Stimulated activated CD4-positive, alpha-beta T cell treated with anti-CD3 and anti-CD28 coated beads, Interleukin-1b, Interleukin-23, amount 100 ng/mL, for 1 hour (primary cell): ENCODE measurements at regions not wholly inside any gene's neighbourhood (a gene's known extent, or its start where the extent isn't known, plus 50 kb on each side); places are given as distances from the start of the nearest gene placed in this dataset.
A peak's percentile ranks its signal among the peaks of the same experiment; 100 is the strongest.
"Not testable (repeated sequence)": the region's sequence is repeated elsewhere in the genome, so short reads cannot be mapped to it uniquely, and the experiment has no call there.

ENCODE experiments used
- DNase-seq, 2 donors: peaks; one replicate each; pipeline ENCODE4 v3.0.0-alpha.2; 2020; ENCODE audit warnings: low read depth in 2 of 2

DNA sequence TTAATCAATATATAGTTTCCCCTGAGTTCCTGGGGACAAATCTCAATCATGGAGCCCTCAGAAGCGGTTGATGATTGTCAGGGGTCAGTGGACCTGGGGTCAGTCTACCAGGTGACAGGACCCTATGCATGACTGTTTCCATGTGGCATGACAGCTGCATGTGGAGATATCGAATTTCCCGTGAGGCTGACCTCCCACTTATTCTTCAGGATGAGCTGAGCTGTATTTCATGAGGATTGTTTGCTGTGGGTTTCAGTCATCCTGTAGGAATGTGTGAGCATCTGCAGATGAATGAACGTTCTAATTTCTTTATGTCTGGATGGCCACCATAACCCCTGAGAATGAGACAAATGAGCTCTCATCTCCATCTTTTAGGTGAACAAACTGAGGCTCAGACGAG lies 93.0 kb upstream of the HES1 start:
- DNase-seq, result no peak

DNA sequence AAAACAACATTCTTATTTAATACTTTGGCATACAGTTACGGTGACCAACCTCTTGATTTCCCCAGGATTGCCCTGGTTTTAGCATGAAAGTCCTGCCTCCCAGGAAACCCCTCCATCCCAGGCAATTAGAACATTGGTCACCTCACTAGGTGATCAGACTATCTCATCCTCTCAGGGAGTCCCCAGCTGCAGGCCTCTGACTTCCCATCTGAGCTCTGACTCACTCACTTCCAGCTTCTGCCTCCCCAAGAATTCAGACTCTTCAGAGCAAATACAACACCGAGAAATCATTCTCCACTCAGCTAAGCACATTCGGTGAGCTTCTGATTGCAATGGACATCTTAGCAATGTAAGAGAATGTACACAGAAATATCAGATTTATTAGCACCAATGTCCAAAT lies 92.4 kb upstream of the HES1 start:
- DNase-seq, result no peak

DNA sequence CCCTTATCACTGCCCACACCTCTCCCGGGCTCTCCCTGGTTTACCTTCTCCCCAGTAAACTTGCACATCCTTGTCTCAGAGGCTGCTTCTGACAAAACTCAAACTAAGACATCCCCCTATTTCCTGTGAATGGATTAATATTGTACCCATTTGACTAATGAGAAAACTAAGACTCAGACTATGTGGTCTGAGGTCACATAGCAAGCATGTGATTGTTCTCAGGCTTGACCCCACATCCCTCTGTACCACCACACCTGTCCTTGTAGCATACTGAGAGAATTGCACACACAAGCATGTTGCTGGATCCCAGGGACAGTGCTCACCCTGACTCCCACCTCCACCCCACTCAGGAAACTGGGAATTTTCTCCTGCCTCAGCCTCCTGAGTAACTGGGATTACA lies 90.7 kb upstream of the HES1 start:
- DNase-seq, result no peak

DNA sequence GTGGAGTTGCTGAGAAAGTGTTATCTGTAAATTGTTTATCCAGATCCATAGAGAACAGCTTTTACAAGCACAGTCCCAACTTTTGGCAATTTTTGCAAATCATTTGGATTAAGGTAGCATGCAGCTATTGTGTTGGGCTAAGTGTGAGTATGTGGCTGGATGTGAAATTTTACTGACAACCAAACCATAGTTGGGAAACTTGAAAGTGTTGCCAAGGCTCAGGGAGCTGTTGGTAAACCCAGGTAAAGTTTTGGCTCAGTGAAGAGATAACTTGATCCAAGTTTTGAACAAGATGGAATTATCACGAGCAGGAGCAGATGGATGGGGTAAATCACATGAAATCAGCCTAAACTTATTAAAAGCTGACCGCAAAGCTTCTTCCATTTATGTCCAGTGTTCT lies 90.0 kb upstream of the HES1 start:
- DNase-seq, result no peak

DNA sequence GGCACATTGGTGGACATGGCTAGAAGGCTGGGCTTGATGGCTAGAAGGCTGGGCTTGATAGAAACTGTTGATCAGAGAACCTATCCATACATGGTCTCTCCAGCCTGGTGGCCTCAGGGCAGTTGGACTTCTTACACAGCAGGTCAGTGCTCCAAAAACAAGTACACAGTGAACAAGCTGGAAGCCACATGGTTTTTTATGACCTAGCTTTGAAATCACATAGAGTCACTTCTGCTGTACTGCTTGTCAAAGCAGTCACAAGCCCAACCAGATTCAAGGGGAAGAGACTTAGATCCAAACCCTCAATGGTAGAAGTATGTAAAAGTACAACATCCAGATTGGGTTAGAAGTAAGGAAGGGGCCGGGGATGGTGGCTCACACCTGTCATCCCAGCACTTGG lies 89.4 kb upstream of the HES1 start:
- no peak for DNase-seq

DNA sequence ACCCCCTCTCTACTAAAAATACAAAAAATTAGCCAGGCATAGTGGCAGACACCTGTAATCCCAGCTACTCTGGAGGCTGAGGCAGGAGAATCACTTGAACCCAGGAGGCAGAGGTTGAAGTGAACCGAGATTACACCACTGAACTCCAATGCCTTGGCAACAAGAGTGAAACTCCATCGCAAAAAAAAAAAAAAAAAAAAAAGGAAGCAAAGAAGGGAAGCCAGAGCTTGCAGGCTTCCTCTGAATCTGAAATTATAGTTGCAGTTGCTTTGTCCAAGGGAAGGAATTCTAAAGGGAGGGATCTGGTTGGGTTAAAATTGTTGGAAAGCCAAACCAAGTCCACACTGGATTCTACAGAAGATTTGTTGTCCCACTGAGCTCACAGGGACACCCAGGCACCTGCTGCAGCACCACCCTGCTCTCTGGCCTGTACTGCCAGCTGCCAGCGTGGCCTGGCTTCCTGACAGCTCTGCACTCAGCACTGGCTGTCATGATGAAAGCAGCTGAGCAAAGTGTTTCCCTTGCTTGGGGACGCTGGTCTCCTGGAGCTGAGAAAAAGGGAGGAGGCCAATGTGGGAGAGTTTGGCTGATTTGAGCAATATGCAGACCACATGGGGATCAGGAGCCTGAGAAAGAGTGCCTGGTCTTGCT lies 88.8 kb upstream of the HES1 start:
- DNase-seq, result no peak

DNA sequence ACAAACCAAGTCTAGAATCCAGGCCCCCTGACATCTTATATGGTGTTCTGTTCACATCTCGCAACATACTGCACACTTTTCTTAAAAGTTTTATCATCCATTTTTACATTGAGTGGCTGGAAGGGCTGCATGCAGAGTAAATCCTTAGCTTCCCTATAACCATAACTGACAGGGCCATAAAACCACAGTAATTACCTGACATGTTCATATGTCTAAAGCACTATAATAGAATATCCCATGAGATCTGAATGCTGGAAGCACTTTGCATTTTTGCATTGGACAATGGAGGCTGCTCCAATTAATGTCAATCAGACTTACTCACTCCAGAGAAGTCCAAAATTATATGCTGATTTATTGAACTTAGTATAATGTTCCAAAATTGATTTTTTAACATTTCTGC lies 86.6 kb upstream of the HES1 start:
- DNase-seq, result no peak

DNA sequence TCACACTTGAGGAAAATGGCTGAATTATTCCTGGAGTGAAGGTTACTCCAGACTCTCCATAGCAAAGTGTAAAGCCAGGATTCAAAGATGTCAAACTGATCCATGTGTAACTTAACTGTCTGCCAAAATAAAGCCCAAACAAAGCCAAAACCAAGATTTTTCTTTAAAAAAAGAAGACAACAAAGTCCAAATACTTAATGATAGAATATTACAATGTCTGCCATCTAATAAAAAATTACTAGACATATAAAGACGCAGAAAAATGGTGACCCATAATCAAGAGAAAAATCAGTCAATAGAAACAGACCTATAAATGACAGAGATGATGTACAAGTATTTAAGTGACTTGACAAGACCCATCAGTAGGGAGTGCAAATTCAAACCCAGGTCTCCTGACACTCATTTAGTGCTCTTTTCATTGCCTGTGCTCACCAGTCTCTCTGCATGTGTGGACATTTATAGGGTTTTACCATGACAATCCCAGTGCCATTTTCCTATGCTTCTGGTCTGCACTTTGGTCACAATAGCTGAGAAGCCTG lies 85.1 kb upstream of the HES1 start:
- DNase-seq, result no peak

DNA sequence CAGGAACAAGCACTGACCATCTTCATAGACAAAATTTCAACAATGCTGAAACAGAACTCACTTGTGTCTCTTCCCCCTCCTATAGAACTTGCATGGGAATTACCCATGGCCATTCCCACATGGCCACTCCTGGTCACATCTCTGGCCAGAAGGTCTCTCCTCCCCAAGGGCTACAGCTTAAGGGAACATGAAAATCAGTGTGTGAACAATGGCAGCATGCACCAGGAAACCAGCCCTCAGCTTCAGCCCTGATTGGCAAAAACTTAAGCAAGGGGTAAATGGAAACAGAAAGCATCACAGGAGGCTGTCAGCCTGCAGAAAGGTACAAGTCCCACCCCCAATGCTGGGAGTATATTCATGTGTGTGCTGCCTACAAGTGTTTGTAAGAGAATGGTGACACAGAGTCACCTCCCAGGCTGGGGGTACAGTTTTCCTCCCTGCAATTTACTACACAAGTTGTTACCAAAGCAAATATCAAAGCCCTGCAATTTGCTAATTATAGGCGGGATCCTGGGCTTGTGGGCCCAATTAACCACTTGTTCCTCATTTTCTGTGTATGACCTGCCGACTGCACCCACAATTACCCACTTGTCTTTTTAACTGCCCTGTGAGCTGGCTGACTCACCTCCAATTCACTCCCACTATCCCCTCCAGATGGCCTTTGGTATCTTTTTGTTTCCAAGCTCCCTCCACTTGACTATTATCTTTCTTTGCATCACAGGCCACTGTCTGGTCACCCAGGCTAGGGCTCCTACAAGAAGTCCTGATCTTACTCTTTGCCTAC lies 84.4 kb upstream of the HES1 start:
- no peak for DNase-seq

DNA sequence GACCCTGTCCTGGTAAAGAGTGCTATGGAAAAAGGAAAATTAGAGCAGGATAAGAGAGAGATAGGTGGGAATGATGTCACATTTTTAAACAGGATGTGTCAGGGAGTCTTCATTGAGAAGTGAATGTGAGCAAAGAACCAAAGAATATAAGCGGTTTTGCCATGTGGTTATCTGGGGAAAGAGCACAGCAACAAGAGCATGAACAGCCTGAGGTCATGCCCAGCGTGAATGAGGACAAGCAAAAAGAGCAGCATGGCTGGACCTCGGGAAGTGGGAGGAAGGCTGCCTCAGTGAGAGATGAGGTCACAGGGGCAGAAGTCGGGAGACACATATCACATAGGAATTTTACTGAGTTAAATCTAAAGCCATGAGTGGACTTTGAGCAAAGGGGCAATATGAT lies 82.8 kb upstream of the HES1 start:
- no peak for DNase-seq

DNA sequence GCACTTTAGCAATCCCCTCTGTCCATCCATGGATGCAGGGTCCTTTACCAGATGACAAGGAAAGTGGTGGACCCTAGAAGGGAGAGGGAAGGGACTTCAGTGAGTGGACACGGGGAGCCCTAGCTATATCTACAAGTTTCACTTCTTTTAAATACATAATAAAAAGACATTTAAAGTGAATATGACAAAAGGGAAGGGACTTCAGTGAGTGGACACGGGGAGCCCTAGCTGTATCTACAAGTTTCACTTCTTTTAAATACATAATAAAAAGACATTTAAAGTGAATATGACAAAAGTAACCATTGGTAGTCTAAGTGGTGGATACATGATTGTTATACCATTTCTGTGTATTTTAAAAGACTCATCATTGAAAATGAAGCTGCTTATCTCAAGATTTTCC lies 81.9 kb upstream of the HES1 start:
- DNase-seq, result no peak

DNA sequence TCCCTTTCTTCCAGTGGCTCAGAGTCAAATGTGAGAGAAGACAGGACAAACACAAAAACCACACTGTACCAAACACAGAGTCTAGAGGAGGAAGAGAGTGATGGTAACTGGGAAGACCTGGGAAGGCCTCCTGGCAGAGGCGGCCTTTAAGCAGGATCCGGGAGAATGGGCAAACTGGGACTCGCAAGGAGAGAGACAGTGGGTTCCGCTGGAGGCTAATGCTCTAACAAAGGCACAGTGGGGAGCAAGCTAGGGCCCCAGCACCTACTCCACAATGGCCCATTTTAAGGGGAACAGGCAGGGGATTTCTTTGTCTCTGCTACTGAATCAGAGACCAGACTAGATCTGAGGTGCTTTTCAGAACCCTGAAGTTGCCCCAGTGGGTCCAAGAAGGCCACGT lies 81.4 kb upstream of the HES1 start:
- DNase-seq, result no peak

DNA sequence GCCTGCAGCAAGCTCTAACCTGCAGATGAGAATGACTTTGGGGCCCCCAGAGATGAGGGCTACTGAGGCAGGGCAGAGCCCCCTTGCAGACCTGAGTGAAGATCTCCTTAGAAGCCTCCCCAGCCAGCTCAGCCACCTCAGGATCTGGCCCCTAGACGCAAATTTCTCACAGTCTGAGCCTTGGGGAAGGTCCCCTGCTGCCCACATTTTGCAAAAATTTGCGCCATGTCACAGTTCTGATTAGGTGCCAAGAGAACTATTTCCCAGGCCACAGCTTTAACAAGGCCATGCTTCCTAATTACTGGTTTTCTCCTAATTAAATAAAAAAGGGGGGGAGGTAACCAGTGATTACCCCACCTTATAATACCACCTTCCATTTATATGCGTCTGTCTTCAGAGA lies 81.0 kb upstream of the HES1 start:
- no peak for DNase-seq

DNA sequence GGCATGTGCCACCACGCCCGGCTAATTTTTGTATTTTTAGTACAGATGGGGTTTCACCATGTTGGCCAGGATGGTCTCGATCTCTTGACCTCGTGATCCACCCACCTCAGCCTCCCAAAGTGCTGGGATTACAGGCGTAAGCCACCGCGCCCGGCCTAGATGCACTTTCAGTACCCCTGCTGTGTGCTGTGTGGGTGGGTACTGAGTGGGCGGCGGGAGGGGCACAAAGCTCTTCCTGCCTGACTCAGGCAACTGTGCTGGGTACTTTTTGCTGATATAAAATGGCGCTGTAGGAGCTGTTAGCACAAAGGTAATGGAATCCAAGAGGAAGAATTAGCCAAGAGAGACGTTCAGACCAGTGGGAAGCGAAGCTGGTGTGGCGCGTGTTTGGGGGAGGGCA lies 79.6 kb upstream of the HES1 start:
- not testable (repeated sequence) for DNase-seq

DNA sequence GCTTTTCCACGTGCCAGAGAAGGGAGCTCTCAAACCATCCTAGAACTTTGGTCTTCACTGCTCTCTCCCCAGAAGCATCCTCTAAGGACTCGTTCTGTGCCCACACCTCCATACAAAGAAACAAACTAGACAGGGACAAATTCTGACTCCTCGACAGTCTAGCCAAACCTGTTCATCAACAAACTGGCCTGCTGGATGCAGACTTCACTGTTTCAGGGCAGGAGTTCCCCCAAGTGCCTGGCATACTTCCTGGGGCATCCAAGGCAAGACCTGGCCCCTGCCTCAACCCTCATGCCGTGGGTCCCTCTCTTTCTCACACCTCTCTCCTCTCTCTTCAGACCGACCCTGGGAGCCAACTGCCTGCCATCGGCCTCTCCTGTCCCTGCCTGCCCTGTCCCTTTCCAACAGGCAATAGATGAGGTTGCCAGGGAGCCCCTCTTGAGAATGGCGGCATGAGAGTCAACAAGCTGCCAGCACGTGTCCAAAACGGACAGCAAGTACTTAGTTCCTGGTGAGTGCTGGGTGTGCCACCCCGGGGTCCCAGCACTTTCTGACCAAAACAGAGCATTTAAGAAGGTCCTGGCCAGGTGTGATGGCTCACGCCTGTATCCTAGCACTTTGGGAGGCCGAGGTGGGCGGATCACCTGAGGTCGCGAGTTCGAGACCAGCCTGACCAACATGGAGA lies 79.1 kb upstream of the HES1 start:
- DNase-seq, result no peak

DNA sequence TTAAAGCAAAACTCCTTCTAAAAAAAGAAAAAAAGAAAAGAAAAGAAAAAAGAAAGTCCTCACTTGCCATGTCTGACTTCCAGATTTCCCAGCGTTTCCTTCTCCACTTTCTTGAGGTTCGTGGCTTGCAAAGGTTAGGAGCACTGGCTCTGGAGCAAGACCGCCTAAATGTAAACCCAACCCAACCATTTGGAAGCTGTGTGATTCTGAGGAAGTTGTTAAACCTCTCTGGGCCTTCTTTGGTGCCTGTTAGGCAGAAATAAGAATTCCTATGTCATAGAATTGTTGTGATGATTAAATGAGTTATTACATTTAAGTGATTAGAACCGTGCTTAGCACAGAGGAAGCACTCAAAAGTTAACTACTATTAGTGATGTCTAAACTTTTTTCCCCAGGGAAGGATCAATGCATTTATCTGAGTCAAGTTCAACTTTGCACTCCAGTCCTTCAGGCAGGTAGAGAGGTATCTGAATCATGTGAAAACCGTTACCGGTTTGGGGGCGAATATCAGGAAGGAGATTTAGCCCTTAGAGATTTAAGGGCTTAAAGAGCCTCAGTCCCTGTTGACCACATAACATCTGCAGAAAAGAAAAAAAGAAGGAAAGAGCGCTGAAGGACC lies 78.3 kb upstream of the HES1 start:
- DNase-seq, result no peak

DNA sequence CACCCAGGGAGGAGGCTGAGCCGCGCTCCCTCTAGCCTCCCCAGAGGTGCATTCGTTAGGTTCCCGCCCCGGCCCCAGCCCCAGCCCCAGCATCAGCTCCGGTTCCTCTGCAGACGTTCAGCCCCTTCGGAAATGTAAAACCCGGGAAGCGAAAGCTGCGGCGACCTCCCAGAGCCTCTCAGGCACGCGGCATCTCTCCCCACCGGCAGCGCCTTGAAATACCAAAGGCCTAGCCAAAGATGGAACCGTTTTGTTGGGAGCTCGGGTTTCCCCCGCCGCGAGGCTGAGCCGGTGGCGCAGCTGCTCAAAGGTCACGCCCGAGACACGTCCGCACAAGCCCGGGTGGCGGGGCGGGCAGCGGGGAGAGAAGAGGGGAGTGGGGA lies 77.8 kb upstream of the HES1 start:
- DNase-seq, result peak in 1 of 2 donors; percentile 7

DNA sequence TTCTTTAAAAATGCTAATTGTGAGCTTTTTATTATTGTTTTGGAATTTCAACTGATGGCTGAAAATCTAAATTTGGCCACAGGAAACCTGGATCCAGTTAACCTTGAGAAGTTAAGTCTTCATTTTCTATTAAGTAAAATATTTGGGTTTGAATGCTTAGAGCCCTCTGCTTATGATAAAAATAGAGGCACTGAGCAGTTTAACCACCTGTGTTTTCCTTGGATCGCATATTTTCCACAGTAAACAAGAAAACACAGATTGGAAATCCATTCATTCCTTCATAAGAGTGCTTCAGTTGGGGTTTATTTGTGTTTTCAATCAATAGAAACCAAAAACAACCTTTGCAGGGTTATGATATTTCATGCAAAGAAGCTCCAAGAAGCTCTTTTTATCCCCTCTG lies 77.2 kb upstream of the HES1 start:
- DNase-seq, result no peak

DNA sequence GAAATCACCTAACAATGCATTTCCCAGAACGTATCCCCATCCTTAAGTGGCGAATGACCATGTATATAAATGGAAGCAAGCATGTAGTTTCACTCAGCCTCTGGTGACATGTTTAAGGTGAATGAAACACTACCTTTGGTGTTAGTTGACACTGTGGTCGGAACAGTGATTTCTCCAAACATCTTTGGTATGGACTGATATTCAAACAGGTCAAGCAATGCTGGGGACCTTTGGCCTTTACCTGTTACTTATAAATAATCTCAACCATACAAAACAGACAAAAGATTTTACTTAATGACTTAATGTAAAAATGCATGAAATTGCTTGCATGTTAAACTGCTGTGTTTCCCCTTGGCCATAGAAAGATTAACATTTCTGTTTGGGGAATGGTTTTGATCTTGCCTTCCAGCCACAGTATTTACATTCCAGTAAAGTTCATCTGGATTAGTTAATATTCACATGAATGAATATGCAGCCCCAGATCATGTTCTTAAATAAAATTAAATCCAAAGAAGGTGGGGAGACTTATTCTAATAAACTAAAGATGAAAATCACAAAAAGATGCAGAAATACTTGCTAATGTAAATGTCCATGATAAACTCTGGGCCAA lies 74.4 kb upstream of the HES1 start:
- no peak for DNase-seq

DNA sequence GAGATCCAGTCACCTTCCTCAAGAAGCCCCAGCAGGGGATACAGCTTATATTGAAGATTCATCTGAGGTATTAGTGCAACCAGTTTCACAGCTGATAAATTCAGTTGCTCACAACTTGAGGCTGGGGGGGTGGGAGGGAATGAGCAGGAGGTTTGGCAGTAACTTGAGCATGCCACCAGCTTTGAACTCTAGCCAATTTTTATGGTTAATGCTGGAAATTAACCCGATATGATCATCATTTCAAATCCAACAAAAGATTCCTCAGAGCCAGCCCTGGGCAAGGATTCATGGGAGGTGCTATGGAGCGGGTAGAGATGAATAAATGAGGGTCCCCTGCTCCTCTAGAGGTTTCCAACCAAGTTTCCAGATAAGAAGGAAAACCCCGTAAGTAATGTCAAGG lies 73.1 kb upstream of the HES1 start:
- DNase-seq, result no peak

DNA sequence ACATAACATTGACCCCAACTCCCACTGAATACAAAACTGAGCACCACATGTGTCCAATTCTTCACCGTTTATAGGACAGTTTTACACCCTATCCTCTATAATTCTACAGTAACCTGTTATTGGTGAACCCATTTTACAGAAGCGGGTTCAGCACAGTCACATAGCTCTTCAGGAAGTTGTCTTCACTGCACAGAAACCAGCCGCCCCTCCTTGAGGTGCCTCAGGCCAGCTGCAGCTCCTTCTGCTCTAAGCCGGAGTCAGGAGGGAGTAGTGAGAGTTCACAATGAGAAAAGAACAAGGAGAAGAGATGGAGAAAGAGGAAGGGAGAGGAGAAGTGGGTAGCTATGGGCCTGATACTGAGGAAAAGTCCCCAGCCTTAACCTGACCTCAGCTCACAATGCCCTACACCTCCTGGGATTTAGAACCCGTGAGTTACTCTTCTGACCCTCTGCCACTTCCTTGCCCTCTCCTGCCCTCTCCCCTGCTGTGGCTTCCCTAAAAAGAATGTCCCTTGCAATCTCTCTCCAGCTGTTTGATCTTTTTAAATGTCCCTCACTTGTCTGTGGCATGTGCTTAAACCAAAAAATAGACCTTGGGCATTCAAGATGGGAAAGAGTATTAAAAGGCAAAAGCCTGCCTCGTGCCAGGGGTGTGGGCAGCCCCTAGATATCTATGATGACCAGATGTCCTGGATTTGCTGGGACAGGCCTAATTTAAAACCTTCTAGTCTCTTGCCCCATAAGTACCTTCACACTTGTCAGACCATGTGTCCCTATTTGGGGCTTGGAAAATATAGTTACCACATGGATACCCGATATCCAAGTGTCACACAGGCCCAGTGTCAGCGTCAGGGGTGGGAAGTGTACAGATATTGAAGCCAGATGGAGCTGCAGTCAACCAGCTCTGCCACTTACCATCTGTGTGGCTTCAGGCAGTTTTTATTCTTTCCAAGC lies 71.3 kb upstream of the HES1 start:
- no peak for DNase-seq
